ENCODE measurements at regions not wholly inside any gene's neighbourhood (a gene's known extent, or its start where the extent isn't known, plus 50 kb on each side); places are given as distances from the start of the nearest gene placed in this dataset.
A peak's percentile ranks its signal among the peaks of the same experiment; 100 is the strongest.

GRCh38 chr13:92972751-92973150, 253.9 kb upstream of the GPC6 start:
- H3K27me3 ChIP-seq (ENCODE audit: control insufficient read depth in 1 of 2, insufficient read depth in 2 of 2, low read length in 2 of 2): no peaks in the 10 kb centered on the region
- TF ChIP-seq CTCF (IDR thresholded peaks at IDR 0.05): no peak
- H3K36me3 ChIP-seq (ENCODE audit: insufficient read depth, low read length): no peaks in the 10 kb centered on the region
- CTCF ChIA-PET: no interaction called here
- intact Hi-C loops (cut with DNase I, micrococcal nuclease): no loop called here
- Mint-ChIP-seq H3K4me1 (ENCODE audit: low read depth) (no peaks in the 10 kb centered on the region), H3K4me3 (no peak overlapping the region), H3K27me3 (no peaks in the 10 kb centered on the region), H3K36me3 (ENCODE audit: low read depth) (no peaks in the 10 kb centered on the region), H3K9me3 (no peaks in the 10 kb centered on the region), H3K27ac (no peak overlapping the region)
- ATAC-seq (ENCODE audit: poor library complexity) (no peak), DNase-seq (no peak)
- H3K9me3 ChIP-seq (ENCODE audit: control insufficient read depth in 1 of 2, insufficient read depth in 1 of 2, low read length in 2 of 2): peaks cover 0 to 12% of the 10 kb centered on the region in 2 experiments
- POLR2A ChIA-PET: no interaction called here
- no peak overlapping the region for H3K4me3 ChIP-seq (ENCODE audit: low read length)
- no peaks in the 10 kb centered on the region for H3K4me1 ChIP-seq (ENCODE audit: insufficient read depth, low read length)
- no peak overlapping the region for H3K27ac ChIP-seq (ENCODE audit: low read depth in 1 of 2, low read length in 2 of 2)

GRCh38 chr13:92974905-92975429, 251.6 kb upstream of the GPC6 start:
- Histone ChIP-seq H3K9me3 (ENCODE audit: control insufficient read depth in 1 of 2, insufficient read depth in 1 of 2, low read length in 2 of 2) (peaks cover 0 to 12% of the 10 kb centered on the region in 2 experiments), H3K4me1 (ENCODE audit: insufficient read depth, low read length) (no peaks in the 10 kb centered on the region), H3K4me3 (ENCODE audit: low read length) (no peak overlapping the region), H3K27ac (ENCODE audit: low read depth in 1 of 2, low read length in 2 of 2) (no peak overlapping the region), H3K36me3 (ENCODE audit: insufficient read depth, low read length) (no peaks in the 10 kb centered on the region), H3K27me3 (ENCODE audit: control insufficient read depth in 1 of 2, insufficient read depth in 2 of 2, low read length in 2 of 2) (no peaks in the 10 kb centered on the region)
- ATAC-seq (ENCODE audit: poor library complexity) (no peak), DNase-seq (peak in 1 of 14 experiments; percentile 2)
- Mint-ChIP-seq H3K4me3 (no peak overlapping the region), H3K27ac (no peak overlapping the region), H3K36me3 (ENCODE audit: low read depth) (no peaks in the 10 kb centered on the region), H3K9me3 (no peaks in the 10 kb centered on the region), H3K4me1 (ENCODE audit: low read depth) (no peaks in the 10 kb centered on the region), H3K27me3 (no peaks in the 10 kb centered on the region)
- intact Hi-C loops (cut with DNase I, micrococcal nuclease): no loop called here
- no peak for TF ChIP-seq CTCF (IDR thresholded peaks at IDR 0.05)
- ChIA-PET POLR2A (no interaction called here), CTCF (no interaction called here)

- POLR2A ChIA-PET: no interaction called here
- H3K27ac Mint-ChIP-seq: no peak overlapping the region
- ATAC-seq (ENCODE audit: poor library complexity) (no peak), DNase-seq (no peak)
- H3K27me3 Mint-ChIP-seq: no peaks in the 10 kb centered on the region
- intact Hi-C loops (cut with DNase I, micrococcal nuclease): no loop called here
- Histone ChIP-seq H3K4me1 (ENCODE audit: insufficient read depth, low read length) (no peaks in the 10 kb centered on the region), H3K27me3 (ENCODE audit: control insufficient read depth in 1 of 2, insufficient read depth in 2 of 2, low read length in 2 of 2) (no peaks in the 10 kb centered on the region), H3K9me3 (ENCODE audit: control insufficient read depth in 1 of 2, insufficient read depth in 1 of 2, low read length in 2 of 2) (peaks cover 0 to 12% of the 10 kb centered on the region in 2 experiments), H3K4me3 (ENCODE audit: low read length) (no peak overlapping the region), H3K27ac (ENCODE audit: low read depth in 1 of 2, low read length in 2 of 2) (no peak overlapping the region), H3K36me3 (ENCODE audit: insufficient read depth, low read length) (no peaks in the 10 kb centered on the region)
- CTCF ChIA-PET: no interaction called here
- no peaks in the 10 kb centered on the region for H3K36me3 Mint-ChIP-seq (ENCODE audit: low read depth)
- H3K4me1 Mint-ChIP-seq (ENCODE audit: low read depth): no peaks in the 10 kb centered on the region
- no peak for TF ChIP-seq CTCF (IDR thresholded peaks at IDR 0.05)
- H3K9me3 Mint-ChIP-seq: no peaks in the 10 kb centered on the region
- no peak overlapping the region for H3K4me3 Mint-ChIP-seq
Observed at GRCh38 chr13:92976657-92977056, 249.9 kb upstream of the GPC6 start.
